GM12878 (cell line): ENCODE measurements at regions not wholly inside any gene's neighbourhood (a gene's known extent, or its start where the extent isn't known, plus 50 kb on each side); places are given as distances from the start of the nearest gene placed in this dataset.

ENCODE experiments used
- ATAC-seq: fragments of 200-7000 bp; cut with Tn5 transposase; 3 replicates; pipeline ENCODE4 v1.9.1; 2020; ENCODE audit warnings: mild to moderate bottlenecking, moderate library complexity
- BruUV-seq: library from RNA; stranded (reverse); fragments of 400-500 nt; replicated peaks from 2 replicates; lab custom pipeline; 2021; lab: Mats Ljungman, UMichigan
- CTCF ChIA-PET: fragments of 300-600 bp; sonication (Branson Sonifier 250); formaldehyde crosslinking; extraction: SDS; loops from one replicate; lab custom pipeline; 2021; ENCODE audit warnings: inconsistent platforms; lab: Yijun Ruan, JAX
- POLR2A ChIA-PET: fragments of 350-600 bp; formaldehyde crosslinking; extraction: SDS; loops from one replicate; lab custom pipeline; 2021; ENCODE audit warnings: inconsistent platforms; lab: Charles Lee
- RAD21 ChIA-PET: fragments of 300-600 bp; sonication (Branson Sonifier 250); formaldehyde crosslinking; loops from one replicate; lab custom pipeline; 2023; ENCODE audit warnings: antibody characterized with exemption; ENCODE audit not compliant: unreplicated experiment; lab: Charles Lee
- SMC1A ChIA-PET: fragments of 300-600 bp; sonication (Branson Sonifier 250); formaldehyde crosslinking; loops from one replicate; lab custom pipeline; 2023; ENCODE audit not compliant: unreplicated experiment, uncharacterized antibody; lab: Charles Lee
- DNase-seq: peaks from one replicate; pipeline ENCODE4 v3.0.0-alpha.2; 2011; ENCODE audit warnings: low read depth, low spot score
- FAIRE-seq: peaks from 3 replicates; lab custom pipeline; 2011; peaks lifted over from hg19 to GRCh38; lab: Jason Lieb, UNC
- H2AFZ ChIP-seq: 2 replicates; pipeline ENCODE4 v1.6.0; 2011; ENCODE audit warnings: low read depth, low read length, control low read depth; ENCODE audit not compliant: control insufficient read depth
- H3K27ac ChIP-seq: 2 replicates; pipeline ENCODE4 v1.5.1; 2011; ENCODE audit warnings: control low read depth; ENCODE audit not compliant: control insufficient read depth, insufficient read depth
- H3K27me3 ChIP-seq, 2 experiments: replicated peaks in 1 of 2; 2 replicates each; pipeline versions ENCODE4 v1.6.0 to v1.6.1; 2011; ENCODE audit warnings: low read length in 1 of 2; ENCODE audit not compliant: control insufficient read depth in 2 of 2, insufficient read depth in 2 of 2
- H3K36me3 ChIP-seq, 2 experiments: 2 replicates each; pipeline ENCODE4 v1.5.1; 2011; ENCODE audit warnings: low read length in 1 of 2; ENCODE audit not compliant: control insufficient read depth in 2 of 2, insufficient read depth in 2 of 2
- H3K4me1 ChIP-seq: 2 replicates; pipeline ENCODE4 v1.6.1; 2011; ENCODE audit warnings: mild to moderate bottlenecking, low read length, moderate library complexity, mixed read lengths; ENCODE audit not compliant: control insufficient read depth, insufficient read depth
- H3K4me2 ChIP-seq: 2 replicates; pipeline ENCODE4 v1.6.0; 2011; ENCODE audit warnings: control low read depth; ENCODE audit not compliant: control insufficient read depth, insufficient read depth
- H3K4me3 ChIP-seq: fragments of 200-600 bp; sonication (generic); 2 replicates; pipeline ENCODE4 v1.5.1; 2016
- H3K79me2 ChIP-seq: 2 replicates; pipeline ENCODE4 v1.6.0; 2011; ENCODE audit warnings: low read length; ENCODE audit not compliant: control insufficient read depth, insufficient read depth
- H3K9ac ChIP-seq: 2 replicates; pipeline ENCODE4 v1.8.0; 2011; ENCODE audit warnings: low read length, control low read depth, mixed read lengths; ENCODE audit not compliant: control insufficient read depth, insufficient read depth
- H3K9me3 ChIP-seq: replicated peaks from 3 replicates; pipeline ENCODE4 v1.5.1; 2011; ENCODE audit warnings: mild to moderate bottlenecking, low read length; ENCODE audit not compliant: control insufficient read depth, insufficient read depth
- H4K20me1 ChIP-seq: 2 replicates; pipeline ENCODE4 v1.6.0; 2011; ENCODE audit not compliant: control insufficient read depth, insufficient read depth
- BMI1 ChIP-seq: fragments of 450-650 bp; IDR thresholded peaks from 2 replicates; pipeline ENCODE4 v1.6.1; 2016; ENCODE audit warnings: mild to moderate bottlenecking, moderate library complexity, borderline replicate concordance
- CHD1 ChIP-seq: IDR thresholded peaks from 2 replicates; pipeline ENCODE4 v1.6.1; 2012; ENCODE audit warnings: low read depth, low read length, improper control_type of control experiment
- HDAC2 ChIP-seq: fragments of 200-600 bp; sonication (generic); IDR thresholded peaks from 2 replicates; pipeline ENCODE4 v1.6.1; 2017
- IKZF1 ChIP-seq: fragments of 450-650 bp; conservative IDR thresholded peaks from 2 replicates; pipeline ENCODE4 v1.6.1; 2017; ENCODE audit warnings: antibody characterized with exemption, mild to moderate bottlenecking
- MEF2A ChIP-seq: IDR thresholded peaks from 2 replicates; pipeline ENCODE4 v1.6.1; 2011; ENCODE audit warnings: low read depth, mild to moderate bottlenecking, low read length, moderate library complexity; ENCODE audit not compliant: insufficient read depth
- MTA2 ChIP-seq: fragments of 450-650 bp; IDR thresholded peaks from 2 replicates; pipeline ENCODE4 v1.6.1; 2016; ENCODE audit warnings: low read depth, mild to moderate bottlenecking, moderate library complexity
- MYB ChIP-seq: fragments of 150-350 bp; IDR thresholded peaks from 2 replicates; pipeline ENCODE4 v1.6.1; 2014; ENCODE audit warnings: mild to moderate bottlenecking, low read depth, low read length, borderline replicate concordance
- PAX5 ChIP-seq: IDR thresholded peaks from 2 replicates; pipeline ENCODE4 v1.6.1; 2011; ENCODE audit warnings: low read depth, low read length, borderline replicate concordance
- TCF3 ChIP-seq: IDR thresholded peaks from 2 replicates; pipeline ENCODE4 v1.6.1; 2012; ENCODE audit warnings: low read depth, mild to moderate bottlenecking, low read length, borderline replicate concordance; ENCODE audit not compliant: insufficient read depth
- ZZZ3 ChIP-seq: IDR thresholded peaks from 2 replicates; pipeline ENCODE4 v1.6.1; 2011; ENCODE audit warnings: low read depth; ENCODE audit not compliant: control insufficient read depth, insufficient read length
- WGBS: methylation state at CpG from one replicate; pipeline ENCODE4 v1.1.6; 2016; ENCODE audit warnings: low lambda C conversion rate; ENCODE audit not compliant: insufficient replicate concordance, insufficient coverage; ENCODE audit errors: missing lambda C conversion rate; 5-methylcytosine and 5-hydroxymethylcytosine counted together
- in situ Hi-C: fragments of 300-500 bp; cut with MboI; formaldehyde crosslinking; loops from 9 replicates; pipeline ENCODE4 v1.14.3; 2018; ENCODE audit warnings: mixed read lengths
- intact Hi-C: fragments of 100-400 bp; cut with micrococcal nuclease; formaldehyde crosslinking; loops from one replicate; pipeline ENCODE4 v1.14.2; 2022; ENCODE audit not compliant: unreplicated experiment
- TF ChIP-seq, protein P1 (sequence below): IDR thresholded peaks from 2 replicates; pipeline ENCODE4 v1.6.1; 2012; ENCODE audit warnings: improper control_type of control experiment, low read depth, low read length; ENCODE audit not compliant: insufficient replicate concordance
- TF ChIP-seq, protein P2 (sequence below): fragments of 450-650 bp; IDR thresholded peaks from 2 replicates; pipeline ENCODE4 v1.6.1; 2018; ENCODE audit warnings: mild to moderate bottlenecking, low read depth, moderate library complexity; ENCODE audit not compliant: partially characterized antibody

- 98% methylated on average over 2 of the region's 2 CpGs for WGBS
- ATAC-seq (no peak), FAIRE-seq (no peak), DNase-seq (no peak)
- Histone ChIP-seq H3K4me3 (no peak overlapping the region), H3K9ac (no peak overlapping the region), H3K4me1 (peaks cover 4% of the 10 kb centered on the region), H3K79me2 (no peaks in the 10 kb centered on the region), H3K9me3 (no peaks in the 10 kb centered on the region), H3K27me3 (no peaks in the 10 kb centered on the region), H4K20me1 (no peaks in the 10 kb centered on the region), H3K27ac (no peak overlapping the region), H3K4me2 (no peak overlapping the region), H3K36me3 (no peaks in the 10 kb centered on the region), H2AFZ (no peak overlapping the region)
- no TSS peak for BruUV-seq
- in situ Hi-C loops: no loop called here
- intact Hi-C loops: no loop called here
- SMC1A ChIA-PET: no interaction called here
- no peak for TF ChIP-seq MEF2A
- no peak for TF ChIP-seq BMI1
- TF ChIP-seq CHD1: no peak
- POLR2A ChIA-PET: no interaction called here
- RAD21 ChIA-PET: no interaction called here
- CTCF ChIA-PET: no interaction called here
These were observed 71.4 kb upstream of the PPP2R5A start for GRCh38 chr1:212213784-212214183.

GRCh38 chr1:212214325-212214724, 70.9 kb upstream of the PPP2R5A start:
- ChIA-PET POLR2A (no interaction called here), SMC1A (no interaction called here), RAD21 (no interaction called here), CTCF (no interaction called here)
- H3K4me3 ChIP-seq: no peak overlapping the region
- ATAC-seq (no peak), DNase-seq (no peak), FAIRE-seq (no peak)
- no peak overlapping the region for H3K27ac ChIP-seq
- H3K36me3 ChIP-seq: no peaks in the 10 kb centered on the region
- no peaks in the 10 kb centered on the region for H3K9me3 ChIP-seq
- peaks cover 8% of the 10 kb centered on the region for H3K4me1 ChIP-seq
- H2AFZ ChIP-seq: no peak overlapping the region
- BruUV-seq: no TSS peak
- in situ Hi-C loops (no loop called here), intact Hi-C loops (no loop called here)
- H3K79me2 ChIP-seq: no peaks in the 10 kb centered on the region
- 0% methylated on average over 1 of the region's 1 CpG for WGBS
- H4K20me1 ChIP-seq: no peaks in the 10 kb centered on the region
- no peaks in the 10 kb centered on the region for H3K27me3 ChIP-seq
- no peak overlapping the region for H3K4me2 ChIP-seq
- H3K9ac ChIP-seq: no peak overlapping the region
- TF ChIP-seq, protein P1, sequence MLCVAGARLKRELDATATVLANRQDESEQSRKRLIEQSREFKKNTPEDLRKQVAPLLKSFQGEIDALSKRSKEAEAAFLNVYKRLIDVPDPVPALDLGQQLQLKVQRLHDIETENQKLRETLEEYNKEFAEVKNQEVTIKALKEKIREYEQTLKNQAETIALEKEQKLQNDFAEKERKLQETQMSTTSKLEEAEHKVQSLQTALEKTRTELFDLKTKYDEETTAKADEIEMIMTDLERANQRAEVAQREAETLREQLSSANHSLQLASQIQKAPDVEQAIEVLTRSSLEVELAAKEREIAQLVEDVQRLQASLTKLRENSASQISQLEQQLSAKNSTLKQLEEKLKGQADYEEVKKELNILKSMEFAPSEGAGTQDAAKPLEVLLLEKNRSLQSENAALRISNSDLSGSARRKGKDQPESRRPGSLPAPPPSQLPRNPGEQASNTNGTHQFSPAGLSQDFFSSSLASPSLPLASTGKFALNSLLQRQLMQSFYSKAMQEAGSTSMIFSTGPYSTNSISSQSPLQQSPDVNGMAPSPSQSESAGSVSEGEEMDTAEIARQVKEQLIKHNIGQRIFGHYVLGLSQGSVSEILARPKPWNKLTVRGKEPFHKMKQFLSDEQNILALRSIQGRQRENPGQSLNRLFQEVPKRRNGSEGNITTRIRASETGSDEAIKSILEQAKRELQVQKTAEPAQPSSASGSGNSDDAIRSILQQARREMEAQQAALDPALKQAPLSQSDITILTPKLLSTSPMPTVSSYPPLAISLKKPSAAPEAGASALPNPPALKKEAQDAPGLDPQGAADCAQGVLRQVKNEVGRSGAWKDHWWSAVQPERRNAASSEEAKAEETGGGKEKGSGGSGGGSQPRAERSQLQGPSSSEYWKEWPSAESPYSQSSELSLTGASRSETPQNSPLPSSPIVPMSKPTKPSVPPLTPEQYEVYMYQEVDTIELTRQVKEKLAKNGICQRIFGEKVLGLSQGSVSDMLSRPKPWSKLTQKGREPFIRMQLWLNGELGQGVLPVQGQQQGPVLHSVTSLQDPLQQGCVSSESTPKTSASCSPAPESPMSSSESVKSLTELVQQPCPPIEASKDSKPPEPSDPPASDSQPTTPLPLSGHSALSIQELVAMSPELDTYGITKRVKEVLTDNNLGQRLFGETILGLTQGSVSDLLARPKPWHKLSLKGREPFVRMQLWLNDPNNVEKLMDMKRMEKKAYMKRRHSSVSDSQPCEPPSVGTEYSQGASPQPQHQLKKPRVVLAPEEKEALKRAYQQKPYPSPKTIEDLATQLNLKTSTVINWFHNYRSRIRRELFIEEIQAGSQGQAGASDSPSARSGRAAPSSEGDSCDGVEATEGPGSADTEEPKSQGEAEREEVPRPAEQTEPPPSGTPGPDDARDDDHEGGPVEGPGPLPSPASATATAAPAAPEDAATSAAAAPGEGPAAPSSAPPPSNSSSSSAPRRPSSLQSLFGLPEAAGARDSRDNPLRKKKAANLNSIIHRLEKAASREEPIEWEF: no peak
- no peak for TF ChIP-seq ZZZ3
- TF ChIP-seq PAX5: no peak
- TF ChIP-seq MTA2: no peak
- TF ChIP-seq TCF3: no peak
- TF ChIP-seq IKZF1: no peak
- TF ChIP-seq MYB: no peak
- TF ChIP-seq, protein P2, sequence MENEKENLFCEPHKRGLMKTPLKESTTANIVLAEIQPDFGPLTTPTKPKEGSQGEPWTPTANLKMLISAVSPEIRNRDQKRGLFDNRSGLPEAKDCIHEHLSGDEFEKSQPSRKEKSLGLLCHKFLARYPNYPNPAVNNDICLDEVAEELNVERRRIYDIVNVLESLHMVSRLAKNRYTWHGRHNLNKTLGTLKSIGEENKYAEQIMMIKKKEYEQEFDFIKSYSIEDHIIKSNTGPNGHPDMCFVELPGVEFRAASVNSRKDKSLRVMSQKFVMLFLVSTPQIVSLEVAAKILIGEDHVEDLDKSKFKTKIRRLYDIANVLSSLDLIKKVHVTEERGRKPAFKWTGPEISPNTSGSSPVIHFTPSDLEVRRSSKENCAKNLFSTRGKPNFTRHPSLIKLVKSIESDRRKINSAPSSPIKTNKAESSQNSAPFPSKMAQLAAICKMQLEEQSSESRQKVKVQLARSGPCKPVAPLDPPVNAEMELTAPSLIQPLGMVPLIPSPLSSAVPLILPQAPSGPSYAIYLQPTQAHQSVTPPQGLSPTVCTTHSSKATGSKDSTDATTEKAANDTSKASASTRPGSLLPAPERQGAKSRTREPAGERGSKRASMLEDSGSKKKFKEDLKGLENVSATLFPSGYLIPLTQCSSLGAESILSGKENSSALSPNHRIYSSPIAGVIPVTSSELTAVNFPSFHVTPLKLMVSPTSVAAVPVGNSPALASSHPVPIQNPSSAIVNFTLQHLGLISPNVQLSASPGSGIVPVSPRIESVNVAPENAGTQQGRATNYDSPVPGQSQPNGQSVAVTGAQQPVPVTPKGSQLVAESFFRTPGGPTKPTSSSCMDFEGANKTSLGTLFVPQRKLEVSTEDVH: no peak
- TF ChIP-seq HDAC2: no peak
